Mucosa of descending colon (tissue), 3 donors: ENCODE measurements at regions not wholly inside any gene's neighbourhood (a gene's known extent, or its start where the extent isn't known, plus 50 kb on each side); places are given as distances from the start of the nearest gene placed in this dataset.

Source experiments
- ATAC-seq: fragments of 200-7000 bp; cut with Tn5 transposase; one replicate; pipeline ENCODE4 v1.9.1; 2020; ENCODE audit warnings: mild to moderate bottlenecking, moderate library complexity
- DNase-seq, 3 donors: peaks; one replicate each; pipeline ENCODE4 v3.0.0-alpha.2; 2020
- H3K36me3 ChIP-seq: fragments of 200-600 bp; one replicate; pipeline ENCODE4 v1.8.0; 2021; ENCODE audit warnings: low read depth, mild to moderate bottlenecking
- H3K4me1 ChIP-seq: fragments of 200-600 bp; one replicate; pipeline ENCODE4 v1.8.0; 2021; ENCODE audit warnings: low read depth, mild to moderate bottlenecking
- H3K4me3 ChIP-seq: fragments of 200-600 bp; one replicate; pipeline ENCODE4 v1.8.0; 2021; ENCODE audit warnings: mild to moderate bottlenecking
- H3K9me3 ChIP-seq: fragments of 200-600 bp; one replicate; pipeline ENCODE4 v1.8.0; 2021; ENCODE audit warnings: mild to moderate bottlenecking
- intact Hi-C, 2 donors: fragments of 100-400 bp; cut with DNase I in 1 of 2; cut with micrococcal nuclease in 1 of 2; formaldehyde crosslinking; loops; one replicate each; pipeline versions ENCODE4 v1.11.0 to v1.11.1; 2022; cut with DNase I, micrococcal nuclease
- TF ChIP-seq, protein P1 (sequence below): fragments of 200-600 bp; IDR thresholded peaks from one replicate; pipeline ENCODE4 v1.8.0; 2022; ENCODE audit warnings: antibody characterized with exemption, mild to moderate bottlenecking
- donor health status: DM: no; HTN: no; CAD: no; lungs with moderate emphysema.
- donor health status: DM: no; HTN: no; CAD: no.
- donor health status: DM: no; HTN: yes; CAD: no.

DNA sequence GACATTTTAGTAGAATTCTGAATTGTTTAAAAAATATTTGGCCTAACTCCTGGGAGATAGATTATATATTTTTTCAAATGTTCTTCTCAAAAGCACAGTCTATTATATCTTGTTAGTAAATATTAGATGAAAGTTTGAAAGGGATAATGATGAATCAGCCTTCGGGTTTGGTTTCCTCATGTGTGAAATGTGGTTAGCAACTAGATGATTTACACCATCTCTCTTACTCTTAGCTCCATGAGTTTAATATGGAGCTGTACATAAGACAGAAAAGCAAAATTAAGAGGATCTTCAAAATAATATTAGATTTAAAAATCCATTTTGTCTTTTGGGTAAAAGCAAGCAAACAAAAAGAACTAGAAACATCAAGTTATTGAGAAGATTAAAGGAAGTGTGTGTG, 120.8 kb upstream of the SFRP2 start:
- Histone ChIP-seq H3K4me1 (no peaks in the 10 kb centered on the region), H3K4me3 (no peak overlapping the region), H3K9me3 (no peaks in the 10 kb centered on the region), H3K36me3 (no peaks in the 10 kb centered on the region)
- ATAC-seq: no peak
- TF ChIP-seq, protein P1, sequence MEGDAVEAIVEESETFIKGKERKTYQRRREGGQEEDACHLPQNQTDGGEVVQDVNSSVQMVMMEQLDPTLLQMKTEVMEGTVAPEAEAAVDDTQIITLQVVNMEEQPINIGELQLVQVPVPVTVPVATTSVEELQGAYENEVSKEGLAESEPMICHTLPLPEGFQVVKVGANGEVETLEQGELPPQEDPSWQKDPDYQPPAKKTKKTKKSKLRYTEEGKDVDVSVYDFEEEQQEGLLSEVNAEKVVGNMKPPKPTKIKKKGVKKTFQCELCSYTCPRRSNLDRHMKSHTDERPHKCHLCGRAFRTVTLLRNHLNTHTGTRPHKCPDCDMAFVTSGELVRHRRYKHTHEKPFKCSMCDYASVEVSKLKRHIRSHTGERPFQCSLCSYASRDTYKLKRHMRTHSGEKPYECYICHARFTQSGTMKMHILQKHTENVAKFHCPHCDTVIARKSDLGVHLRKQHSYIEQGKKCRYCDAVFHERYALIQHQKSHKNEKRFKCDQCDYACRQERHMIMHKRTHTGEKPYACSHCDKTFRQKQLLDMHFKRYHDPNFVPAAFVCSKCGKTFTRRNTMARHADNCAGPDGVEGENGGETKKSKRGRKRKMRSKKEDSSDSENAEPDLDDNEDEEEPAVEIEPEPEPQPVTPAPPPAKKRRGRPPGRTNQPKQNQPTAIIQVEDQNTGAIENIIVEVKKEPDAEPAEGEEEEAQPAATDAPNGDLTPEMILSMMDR: no peak
- intact Hi-C loops: no loop called here
- no peak for DNase-seq

DNA sequence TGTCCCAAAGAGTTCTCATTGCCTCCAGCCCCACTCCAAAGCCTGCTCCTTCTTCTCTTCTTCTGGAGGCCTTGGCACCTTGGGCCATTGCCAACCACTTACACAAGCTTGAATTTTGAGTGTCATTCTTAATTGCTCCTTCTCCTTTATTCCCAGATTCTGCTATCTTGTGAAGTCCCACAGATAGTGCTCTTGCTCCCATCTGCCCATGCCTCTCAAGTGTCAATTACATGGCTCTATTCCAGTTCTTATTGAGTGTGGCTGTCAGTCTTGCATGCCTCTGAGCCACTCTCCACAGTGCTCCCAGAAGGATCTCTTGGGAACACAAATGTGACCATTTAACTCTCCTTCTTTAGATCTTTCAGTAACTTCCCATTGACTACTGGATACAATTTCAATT, 117.3 kb upstream of the SFRP2 start:
- TF ChIP-seq, protein P1: no peak
- no peaks in the 10 kb centered on the region for H3K4me1 ChIP-seq
- intact Hi-C loops: no loop called here
- no peak overlapping the region for H3K4me3 ChIP-seq
- no peaks in the 10 kb centered on the region for H3K9me3 ChIP-seq
- DNase-seq: no peak
- no peaks in the 10 kb centered on the region for H3K36me3 ChIP-seq
- ATAC-seq: no peak

- intact Hi-C loops: no loop called here
- TF ChIP-seq, protein P1: no peak
- no peak overlapping the region for H3K4me3 ChIP-seq
- ATAC-seq: no peak
- H3K4me1 ChIP-seq: no peaks in the 10 kb centered on the region
- no peaks in the 10 kb centered on the region for H3K36me3 ChIP-seq
- DNase-seq: no peak
- H3K9me3 ChIP-seq: no peaks in the 10 kb centered on the region
These were observed 116.3 kb upstream of the SFRP2 start for GRCh38 chr4:153905231-153905630.

- Histone ChIP-seq H3K9me3 (no peaks in the 10 kb centered on the region), H3K36me3 (no peaks in the 10 kb centered on the region)
- intact Hi-C loops: no loop called here
These were observed 115.1 kb upstream of the SFRP2 start for GRCh38 chr4:153904011-153904410.

GRCh38 chr4:153901220-153901619, 112.3 kb upstream of the SFRP2 start:
- no peak overlapping the region for H3K4me3 ChIP-seq
- TF ChIP-seq, protein P1: no peak
- intact Hi-C loops: no loop called here
- H3K9me3 ChIP-seq: no peaks in the 10 kb centered on the region
- no peak for ATAC-seq
- no peaks in the 10 kb centered on the region for H3K4me1 ChIP-seq
- no peaks in the 10 kb centered on the region for H3K36me3 ChIP-seq
- no peak for DNase-seq

More at GRCh38 chr4:153904011-153904410, 115.1 kb upstream of the SFRP2 start:
- H3K4me1 ChIP-seq: no peaks in the 10 kb centered on the region
- TF ChIP-seq, protein P1: no peak
- ATAC-seq: no peak
- DNase-seq: no peak
- no peak overlapping the region for H3K4me3 ChIP-seq

- ATAC-seq (no peak), DNase-seq (no peak)
- intact Hi-C loops: no loop called here
- H3K36me3 ChIP-seq: no peaks in the 10 kb centered on the region
- H3K4me1 ChIP-seq: no peaks in the 10 kb centered on the region
- H3K9me3 ChIP-seq: no peaks in the 10 kb centered on the region
- TF ChIP-seq, protein P1: no peak
- H3K4me3 ChIP-seq: no peak overlapping the region
These were observed 111.5 kb upstream of the SFRP2 start for GRCh38 chr4:153900426-153900825.
